ENCODE measurements at regions not wholly inside any gene's neighbourhood (a gene's known extent, or its start where the extent isn't known, plus 50 kb on each side); places are given as distances from the start of the nearest gene placed in this dataset.
"Not testable (repeated sequence)": the region's sequence is repeated elsewhere in the genome, so short reads cannot be mapped to it uniquely, and the experiment has no call there.

DNA sequence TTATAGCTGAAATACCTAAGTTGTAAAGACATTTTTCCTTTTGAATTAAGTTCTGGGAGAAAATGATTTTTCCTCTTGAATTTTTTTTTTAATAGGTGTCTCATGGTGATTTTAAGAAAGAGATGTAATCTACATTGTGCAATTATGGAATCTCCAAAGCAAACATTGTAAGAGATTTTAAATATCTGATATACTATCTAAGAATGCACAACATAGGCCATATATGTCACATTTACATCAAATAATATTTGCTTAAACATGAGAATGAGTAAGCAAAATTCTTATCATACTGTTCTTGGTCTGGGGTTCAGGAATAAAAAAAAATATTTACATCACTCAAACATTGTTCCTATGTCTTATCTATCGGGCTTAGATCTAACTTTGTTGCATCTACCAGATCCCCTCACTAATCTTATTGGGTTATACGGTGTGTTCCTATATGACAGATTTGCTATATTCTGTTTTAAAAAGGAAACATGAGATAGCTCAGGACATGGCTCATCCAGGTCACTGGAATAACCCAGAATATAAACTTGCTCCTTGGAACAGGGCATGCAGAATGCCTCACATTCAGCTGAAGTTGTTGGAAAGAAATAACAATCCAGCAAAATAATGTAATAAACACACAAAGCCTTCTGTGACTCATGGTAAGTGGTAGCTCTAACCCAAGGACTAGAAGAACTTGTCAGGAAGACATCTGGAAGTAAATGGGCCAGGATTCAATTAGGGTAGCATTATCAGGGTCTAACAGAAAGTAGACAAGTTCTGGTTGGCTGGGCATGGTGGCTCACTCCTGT is 794.7 kb downstream of the IPMK start:
- DNase-seq = no peak

DNA sequence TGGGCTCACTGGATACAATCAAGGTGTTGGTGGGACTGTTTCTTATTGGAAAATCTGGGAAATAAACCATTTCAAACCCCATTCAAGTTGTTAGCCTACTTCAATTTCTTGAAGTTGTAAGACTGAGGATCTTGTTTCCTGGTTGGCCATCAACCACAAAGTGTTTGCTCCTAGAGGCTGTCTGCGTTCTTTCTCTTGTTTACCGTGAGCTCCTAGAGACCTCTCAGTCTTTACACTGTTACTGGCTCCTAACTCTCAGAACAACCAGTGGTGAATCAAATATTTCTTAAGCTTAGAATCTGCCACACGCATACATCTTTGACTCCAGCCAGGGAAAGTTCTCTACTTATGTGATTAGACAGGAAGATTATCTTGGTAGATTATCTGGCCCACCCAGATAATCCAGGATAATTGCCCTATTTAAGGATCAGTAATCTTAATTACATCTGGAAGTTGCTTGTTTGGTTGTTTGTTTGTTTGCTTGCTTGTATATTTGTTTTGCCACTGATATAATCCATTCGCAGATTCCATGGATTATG is 798.7 kb downstream of the IPMK start:
- no peak for DNase-seq

DNA sequence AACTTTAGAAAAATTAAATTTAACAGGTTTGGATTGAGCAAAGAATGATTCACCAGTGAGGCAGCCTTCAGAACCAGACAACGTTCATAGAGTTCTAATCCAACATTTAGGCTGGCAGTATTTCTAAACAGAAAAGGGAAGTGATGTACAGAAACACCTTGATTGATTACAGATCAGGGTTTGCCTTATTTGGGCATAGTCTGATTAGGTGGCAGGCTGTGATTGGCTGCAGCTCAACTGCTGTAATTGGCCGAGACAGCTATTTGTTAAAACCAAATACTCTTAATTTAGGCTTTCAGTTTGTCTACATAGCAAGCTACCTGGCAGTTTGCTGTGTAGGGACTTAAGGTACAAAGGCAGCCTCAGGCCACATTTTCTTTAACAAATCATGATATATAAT is 802.5 kb downstream of the IPMK start:
- DNase-seq = no peak

DNA sequence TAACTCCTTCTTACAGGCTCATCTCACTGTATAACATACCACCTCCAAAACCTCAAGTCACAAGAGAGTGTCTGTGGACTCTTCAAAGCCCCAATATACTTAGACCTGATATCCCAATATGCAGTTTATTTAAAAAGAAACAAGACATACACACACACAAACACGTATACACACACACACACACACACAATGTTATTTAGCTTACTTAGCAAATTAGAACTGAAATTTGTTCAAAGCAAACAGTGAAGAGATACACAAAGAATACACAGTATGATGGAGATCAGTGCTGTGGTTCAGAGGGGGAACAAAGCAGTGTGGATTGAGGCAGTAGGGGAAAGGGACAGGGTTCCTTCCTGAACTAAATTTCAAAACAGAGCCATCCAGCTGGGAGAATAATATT is 807.2 kb downstream of the IPMK start:
- DNase-seq = no peak

DNA sequence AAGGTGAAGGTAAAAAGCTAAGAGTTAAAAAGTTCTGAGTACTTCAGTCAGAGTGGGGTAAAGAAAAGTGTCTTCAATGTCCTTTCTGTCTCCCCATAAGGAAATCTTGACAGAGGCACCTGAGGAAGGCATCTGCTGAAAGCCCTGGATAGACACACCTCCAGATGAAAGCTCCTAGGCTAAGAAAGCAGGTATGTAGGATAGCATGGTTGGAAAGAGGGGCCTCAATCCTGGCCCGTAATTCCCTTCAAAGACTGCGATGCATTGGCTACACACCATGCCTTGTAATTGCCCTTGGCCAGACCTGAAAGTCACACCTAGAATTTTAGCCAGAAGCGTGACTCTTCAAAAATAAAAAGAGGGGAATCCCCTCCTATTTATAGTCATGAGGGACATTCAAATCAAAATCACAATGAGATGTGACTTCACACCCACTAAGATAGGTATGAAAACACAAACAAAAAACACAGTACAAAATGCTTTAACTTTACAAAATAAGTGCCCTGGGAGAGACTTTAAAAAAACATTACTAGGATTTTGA is 809.7 kb downstream of the IPMK start:
- DNase-seq = no peak

DNA sequence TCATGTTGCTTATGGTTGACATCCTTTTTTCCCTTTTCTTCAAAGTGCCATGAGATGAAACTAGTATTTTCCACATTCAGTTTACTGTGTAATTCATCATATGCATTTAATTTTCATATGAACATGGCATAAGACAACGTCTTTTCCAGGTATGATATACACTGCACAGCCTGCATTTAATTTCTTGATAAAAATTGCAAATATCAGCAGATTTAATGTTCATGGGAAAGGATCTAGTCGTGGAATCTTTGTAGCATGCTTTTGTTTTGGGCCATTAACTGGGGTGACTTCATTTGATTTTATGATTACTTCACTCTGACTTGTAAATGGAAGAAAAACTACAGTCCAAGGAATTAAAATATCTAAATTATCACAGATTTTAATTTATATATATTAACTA is 837.3 kb downstream of the IPMK start:
- no peak for DNase-seq

DNA sequence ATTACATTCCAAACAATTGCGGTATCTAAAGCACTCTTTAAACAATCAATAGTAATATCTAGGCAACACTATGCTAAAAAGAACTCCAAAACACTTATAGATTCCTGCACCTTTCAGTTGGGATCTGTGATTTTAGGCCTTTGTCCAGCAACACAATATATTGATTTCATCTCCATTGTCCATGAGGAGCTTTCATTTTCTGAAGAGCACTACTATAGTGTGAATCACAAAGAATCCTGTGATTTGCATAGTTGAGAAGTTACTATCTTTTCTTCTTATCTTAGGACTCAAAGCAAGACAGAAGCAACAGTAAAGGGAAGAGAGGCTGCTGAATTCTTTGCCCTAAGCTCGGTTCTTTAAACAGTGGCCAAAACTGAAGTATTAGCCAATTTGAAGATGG is 846.8 kb downstream of the IPMK start:
- no peak for DNase-seq

DNA sequence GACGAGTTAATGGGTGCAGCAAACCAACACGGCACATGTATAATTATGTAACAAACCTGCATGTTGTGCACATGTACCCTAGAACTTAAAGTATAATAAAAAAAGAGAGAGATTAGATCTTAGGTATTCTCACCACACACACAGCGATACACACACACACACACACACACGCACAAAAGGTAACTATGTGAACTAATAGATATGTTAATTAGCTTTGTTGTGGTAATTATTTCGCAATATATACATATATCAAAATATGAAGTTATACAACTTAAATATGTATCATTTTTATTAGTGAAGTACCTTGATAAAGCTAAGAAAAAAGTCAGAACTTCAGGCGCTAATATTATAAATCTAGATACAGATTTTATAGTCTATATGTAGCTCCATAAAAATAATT is 849.2 kb downstream of the IPMK start:
- DNase-seq = no peak

DNA sequence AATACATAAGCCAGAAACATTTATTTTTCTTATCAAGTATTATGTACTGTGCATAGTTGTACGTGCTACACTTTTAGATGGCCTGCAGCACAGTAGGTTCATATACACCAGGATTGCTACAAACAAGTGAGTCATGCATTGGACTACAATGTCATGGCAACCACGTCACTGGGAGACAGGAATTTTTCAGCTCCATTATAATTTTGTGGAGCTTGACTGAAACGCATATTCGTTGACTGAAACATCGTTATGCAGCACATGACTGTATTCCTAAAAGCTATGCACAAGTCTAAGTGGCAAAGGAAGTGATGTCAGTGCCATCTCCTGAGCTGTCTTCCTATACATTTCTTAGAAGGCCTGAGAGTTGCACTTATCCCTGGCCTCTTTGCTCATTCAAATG is 871.8 kb downstream of the IPMK start:
- no peak for DNase-seq

DNA sequence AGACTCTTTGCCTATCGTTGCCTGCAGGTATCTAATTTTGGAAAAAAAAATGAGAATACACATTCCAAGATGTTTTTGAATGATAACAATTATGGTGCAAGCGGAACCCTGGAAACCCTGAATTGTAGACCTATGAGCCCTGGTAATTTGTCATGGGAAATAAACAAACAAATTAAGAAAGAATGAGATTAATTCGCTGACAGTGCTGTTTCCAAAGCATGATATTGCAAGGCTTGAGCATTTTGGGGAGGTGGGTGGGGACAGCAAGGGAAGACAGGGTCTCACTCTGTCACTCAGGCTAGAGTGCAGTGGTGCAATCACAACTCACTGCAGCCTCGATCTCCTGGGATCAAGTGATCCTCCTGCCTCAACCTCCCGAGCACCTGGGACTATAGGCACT is 900.3 kb downstream of the IPMK start:
- no peak for DNase-seq

DNA sequence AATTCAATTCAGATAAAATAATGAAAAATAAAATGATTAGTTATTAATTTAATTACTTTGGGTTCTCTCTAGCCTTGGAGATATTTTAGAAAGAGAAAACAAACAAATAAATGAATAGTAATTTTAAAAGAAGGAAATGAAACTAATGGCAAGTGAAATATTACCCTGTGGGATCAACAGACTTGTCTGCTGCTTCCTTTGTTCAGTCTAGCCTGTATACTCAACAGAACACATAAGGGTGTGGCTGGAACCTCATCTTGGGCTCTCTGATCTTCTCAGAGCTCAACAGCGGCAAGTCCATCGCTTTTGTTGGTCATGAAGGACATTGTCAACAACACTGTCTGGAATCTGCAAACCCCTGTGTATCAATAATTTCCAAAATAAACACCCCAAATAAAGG is 904.9 kb downstream of the IPMK start:
- no peak for DNase-seq

DNA sequence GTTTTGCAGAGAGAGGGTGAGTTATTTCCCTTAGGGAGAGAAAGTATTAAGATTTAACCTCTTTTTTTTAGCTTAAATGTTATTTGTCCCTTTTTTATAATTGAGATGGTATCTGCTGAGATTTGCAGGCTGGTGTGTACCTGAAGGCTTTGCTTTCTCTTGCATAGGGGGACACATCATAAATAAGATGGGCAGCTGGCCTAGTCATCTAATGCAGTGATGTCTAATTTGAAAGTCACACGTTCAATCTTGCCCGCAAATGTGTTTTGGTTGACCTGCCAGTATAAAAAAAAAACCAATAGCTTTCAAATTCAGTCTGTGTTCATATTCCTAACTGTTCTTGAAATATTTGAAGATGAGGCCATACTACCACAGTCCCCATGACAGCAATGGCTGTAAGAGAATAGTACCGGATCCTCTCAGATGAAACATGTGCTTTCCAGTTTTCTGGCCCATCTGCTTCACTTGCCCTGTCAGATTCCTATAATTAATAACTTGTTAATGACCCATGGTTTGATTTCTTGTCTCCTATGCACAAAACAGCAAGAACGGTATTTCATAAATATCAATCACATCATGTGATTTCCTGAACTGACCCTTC is 914.2 kb downstream of the IPMK start:
- no peak for DNase-seq

DNA sequence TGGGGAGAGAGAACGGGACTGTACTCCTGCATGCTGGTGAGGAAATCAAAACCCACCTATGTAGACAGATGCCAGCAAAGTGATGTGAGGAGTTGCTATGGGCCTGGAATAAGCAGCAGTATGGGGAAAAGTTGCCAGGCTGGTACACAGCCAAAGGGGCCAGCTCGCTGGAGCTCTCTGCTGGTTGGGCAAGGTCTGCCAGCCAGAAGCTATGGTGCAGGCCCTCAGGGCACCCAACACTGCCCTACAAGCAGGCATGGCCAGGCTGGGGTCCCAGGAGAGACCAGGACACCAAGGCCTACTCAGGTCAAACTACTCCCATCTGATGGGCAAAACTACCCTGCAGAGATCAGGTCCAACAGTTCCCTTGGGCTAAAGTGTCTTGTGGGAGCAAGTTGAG is 916.6 kb downstream of the IPMK start:
- DNase-seq = no peak

DNA sequence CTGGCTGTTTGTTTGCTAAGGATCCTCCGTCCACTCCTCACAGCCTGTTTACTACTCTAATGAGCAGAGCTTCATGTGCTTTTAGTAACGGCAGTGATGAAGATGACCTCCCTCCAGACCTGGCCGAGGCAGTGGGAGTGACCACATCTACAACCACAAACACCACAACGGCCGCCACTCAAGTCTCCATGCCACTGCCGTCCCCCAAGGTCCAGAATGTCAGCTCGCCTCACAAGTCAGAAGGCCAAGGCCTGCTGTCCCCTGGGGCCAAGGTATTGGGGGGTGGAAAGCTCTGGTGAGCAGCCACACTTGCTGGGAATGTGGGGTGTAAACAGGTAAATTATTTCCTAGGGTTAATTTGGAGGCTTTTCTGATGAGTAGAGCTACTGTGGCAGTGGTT is 926.4 kb downstream of the IPMK start:
- DNase-seq = no peak

DNA sequence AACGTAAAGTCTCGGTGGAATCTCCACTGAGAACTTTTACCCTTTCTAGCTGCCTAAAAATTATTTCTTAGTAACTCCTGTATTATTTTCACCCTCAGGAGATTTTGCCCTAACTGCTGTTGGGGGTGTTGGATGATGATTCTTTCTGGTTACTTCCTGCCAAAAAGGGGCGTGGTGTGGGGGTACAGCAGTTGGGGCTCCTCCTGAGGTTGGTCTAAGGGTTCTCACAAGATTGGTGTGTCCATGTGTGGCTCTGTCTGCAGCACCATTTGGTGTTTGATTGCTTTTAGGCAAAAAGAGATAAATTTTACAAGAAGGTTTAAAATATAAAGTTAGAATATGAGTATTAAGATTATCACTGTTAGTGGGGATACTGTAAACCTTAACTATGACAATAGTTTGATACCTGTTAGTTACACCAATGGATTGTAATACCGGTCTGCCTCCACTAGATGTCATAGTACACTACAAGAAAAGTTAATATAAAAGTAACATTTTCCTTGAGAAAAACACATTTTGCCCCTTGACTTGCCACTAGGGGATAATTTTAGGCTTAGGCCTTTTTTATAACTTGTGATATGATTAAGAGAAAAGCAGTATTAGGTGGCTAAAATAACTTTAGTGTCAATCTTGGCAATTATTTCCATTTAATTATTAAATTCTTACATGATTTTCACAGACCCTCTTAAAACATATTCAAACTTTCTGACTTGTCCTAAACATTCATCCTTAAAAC is 928.7 kb downstream of the IPMK start:
- DNase-seq = no peak

DNA sequence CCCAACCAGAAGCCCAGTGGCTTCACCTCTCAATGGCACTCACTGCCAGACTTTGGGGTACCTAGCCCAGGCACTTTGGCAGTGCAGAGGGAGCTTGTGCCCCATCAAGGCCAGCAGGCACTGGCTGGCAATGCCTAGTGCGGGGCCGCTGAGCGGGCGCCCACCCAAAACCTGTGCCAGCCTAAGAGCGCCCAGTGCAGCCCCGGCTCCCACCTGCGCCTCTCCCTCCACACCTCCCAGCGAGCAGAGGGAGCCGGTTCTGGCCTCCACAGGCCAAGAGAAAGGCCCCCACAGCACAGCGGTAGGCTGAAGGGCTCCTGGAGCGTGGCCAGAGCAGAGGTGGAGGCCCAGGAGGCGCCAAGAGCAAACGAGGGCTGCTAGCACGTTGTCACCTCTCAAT is 930.8 kb downstream of the IPMK start:
- no peak for DNase-seq

DNA sequence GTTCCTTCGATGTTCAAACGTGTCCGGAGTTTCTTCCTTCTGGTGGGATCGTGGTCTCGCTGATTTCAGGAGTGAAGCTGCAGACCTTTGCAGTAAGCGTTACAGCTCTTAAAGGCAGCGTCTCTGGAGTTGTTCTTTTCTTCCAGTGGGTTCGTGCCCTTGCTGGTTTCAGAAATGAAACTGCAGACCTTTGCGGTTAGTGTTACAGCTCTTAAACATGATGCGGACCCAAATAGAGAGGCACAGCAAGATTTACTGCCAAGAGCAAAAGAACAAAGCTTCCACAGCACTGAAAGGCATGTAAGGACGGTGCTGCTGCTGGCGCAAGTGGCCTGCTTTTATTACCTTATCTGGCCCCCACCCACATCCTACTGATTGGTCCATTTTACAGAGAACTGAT is 931.4 kb downstream of the IPMK start:
- DNase-seq = no peak

DNA sequence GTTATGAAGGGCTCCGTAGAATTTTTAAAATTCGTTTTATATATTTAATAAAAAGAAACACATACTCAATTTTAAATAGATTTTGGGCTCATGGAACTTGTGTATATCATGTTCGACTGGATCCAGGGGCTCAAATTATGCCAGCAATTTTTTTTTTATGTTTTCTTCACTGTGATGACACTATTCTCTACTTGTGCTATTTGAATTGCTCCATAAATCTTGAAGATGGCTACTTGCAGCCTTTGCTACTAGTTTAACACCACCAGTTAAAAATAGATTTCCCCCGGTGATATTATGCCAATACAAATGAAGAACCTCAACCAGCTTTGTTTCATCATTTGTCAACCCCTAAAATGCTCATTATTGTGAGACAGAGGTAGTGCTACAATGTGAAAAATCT is 933.2 kb downstream of the IPMK start:
- DNase-seq = no peak

DNA sequence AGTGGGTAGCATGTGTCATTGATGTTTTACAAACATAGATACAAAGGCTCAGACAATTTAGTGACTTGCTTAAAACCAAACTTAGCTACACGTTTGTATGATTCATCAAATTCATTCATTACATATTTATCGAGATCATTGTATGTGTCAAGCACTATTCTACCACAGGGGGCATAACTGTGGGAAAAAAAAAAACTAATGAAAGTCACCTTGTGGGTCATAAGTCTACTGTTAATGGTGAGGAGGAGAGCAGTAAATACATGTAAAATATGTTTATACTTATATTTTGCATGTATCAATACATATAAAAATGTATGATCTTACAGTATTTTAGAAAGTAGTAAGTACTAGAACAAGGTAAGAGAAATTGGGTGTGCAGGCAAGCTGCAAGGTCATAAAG is 933.8 kb downstream of the IPMK start:
- no peak for DNase-seq

DNA sequence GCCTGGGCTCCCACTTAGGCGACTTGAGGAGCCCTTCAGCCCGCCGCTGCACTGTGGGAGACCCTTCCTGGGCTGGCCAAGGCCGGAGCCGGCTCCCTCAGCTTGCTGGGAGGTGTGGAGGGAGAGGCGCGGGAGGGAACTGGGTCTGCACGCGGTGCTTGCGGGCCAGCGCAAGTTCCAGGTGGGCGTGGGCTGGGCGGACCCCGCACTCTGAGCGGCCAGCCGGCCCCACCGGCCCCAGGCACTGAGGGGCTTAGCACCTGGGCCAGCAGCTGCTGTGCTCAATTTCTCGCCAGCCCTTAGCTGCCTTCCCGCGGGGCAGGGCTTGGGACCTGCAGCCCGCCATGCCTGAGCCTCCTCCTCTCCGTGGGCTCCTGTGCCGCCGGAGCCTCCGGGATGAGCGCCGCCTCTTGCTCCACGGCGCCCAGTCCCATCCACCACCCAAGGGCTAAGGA is 946.3 kb downstream of the IPMK start:
- DNase-seq = not testable (repeated sequence)

DNA sequence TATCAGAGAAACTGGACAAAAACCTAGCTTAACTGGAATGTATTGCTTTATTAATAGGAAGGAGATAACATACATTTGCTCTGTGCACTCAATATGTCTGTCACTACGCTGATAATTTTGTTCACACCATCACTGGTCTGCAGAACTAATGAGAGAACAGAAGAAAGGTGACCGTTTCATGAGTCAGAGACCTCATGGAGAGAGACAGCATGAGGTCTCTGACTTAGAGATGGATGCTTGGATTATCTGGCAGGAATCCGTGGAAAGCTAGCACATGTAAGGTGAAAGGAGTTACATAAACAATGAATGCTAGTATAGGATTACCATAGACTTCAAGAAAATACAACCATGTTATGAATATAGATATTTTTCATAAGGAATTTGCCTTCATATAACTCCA is 947.3 kb downstream of the IPMK start:
- no peak for DNase-seq

DNA sequence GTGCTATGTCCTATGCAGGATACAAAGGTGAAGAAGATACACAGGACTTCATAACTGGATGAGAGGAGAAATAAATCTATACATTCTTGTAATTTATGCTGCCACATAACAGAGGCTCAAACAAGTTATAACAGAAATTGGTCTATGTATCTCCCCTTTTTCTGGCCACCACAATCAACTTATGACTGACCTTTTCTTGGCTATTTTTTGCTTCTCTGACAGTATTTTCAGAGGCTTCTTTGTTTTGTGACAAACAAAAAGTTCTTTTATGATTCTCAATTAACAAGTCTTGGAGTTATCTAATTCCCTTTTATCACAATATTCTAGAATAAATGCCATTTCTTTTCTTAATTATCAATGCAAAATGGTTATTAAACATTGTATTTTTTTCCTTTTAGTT is 953.0 kb upstream of the ZWINT start:
- DNase-seq = no peak

DNA sequence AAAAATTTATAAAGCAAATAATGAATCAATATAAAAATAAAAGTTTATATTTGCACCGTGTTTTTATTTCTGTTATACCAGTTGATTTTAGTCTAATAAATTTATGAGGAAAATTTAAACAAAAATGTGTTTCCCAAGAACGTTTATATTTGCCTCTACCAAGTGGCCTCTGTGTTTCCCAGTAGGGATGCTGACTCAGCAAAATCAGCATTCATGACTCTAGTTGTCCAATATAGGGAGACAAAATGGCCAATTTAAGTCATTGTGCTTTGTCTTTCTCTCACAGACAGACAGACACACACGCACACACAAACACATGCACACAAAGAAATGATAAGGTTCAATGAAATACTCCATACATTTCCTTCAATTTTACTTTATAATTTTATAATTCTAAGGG is 942.5 kb upstream of the ZWINT start:
- no peak for DNase-seq

DNA sequence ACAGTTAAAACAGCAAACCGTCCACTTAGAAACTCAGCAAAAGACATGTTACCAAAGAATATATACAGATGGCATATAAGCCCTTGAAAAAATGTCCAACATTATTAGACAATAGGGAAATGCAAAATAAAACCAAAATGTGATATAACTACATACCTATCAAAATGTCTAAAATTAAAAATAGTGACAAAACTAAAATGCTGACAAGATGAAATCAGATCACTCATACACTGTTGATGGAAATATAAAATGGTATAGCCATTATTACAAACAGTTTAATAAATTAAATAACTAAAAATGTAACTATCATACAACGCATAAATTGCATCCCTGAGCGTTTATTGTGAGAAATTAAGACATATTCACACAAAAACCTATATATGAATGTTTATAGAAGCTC is 939.7 kb upstream of the ZWINT start:
- no peak for DNase-seq

Measured in activated T-cell treated with anti-CD3 and anti-CD28 coated beads, Interleukin-2, amount 50 U/mL, for 48 hours (primary cell).